HG03064 (cell line): ENCODE measurements at regions not wholly inside any gene's neighbourhood (a gene's known extent, or its start where the extent isn't known, plus 50 kb on each side); places are given as distances from the start of the nearest gene placed in this dataset.

Experiments used
- ATAC-seq: cut with Tn5 transposase; IDR thresholded peaks from one replicate; pipeline ENCODE4 v1.9.1; 2021; ENCODE audit warnings: low read depth; ENCODE audit not compliant: unreplicated experiment

- no peak for ATAC-seq
Measured at GRCh38 chr3:188053710-188054380, 100.1 kb upstream of the LPP start.

GRCh38 chr3:188054541-188054940 is 99.4 kb upstream of the LPP start:
- no peak for ATAC-seq

GRCh38 chr3:188055388-188055787 is 98.6 kb upstream of the LPP start:
- no peak for ATAC-seq

GRCh38 chr3:188057124-188057523 is 96.8 kb upstream of the LPP start:
- no peak for ATAC-seq

- ATAC-seq: no peak
Measured at GRCh38 chr3:188058569-188059184, 95.3 kb upstream of the LPP start.

- ATAC-seq: no peak
Measured at GRCh38 chr3:188059351-188059750, 94.6 kb upstream of the LPP start.

GRCh38 chr3:188060264-188060835 is 93.6 kb upstream of the LPP start:
- no peak for ATAC-seq

- no peak for ATAC-seq
Measured at GRCh38 chr3:188060840-188061544, 93.0 kb upstream of the LPP start.

- no peak for ATAC-seq
Measured at GRCh38 chr3:188062216-188062615, 91.7 kb upstream of the LPP start.

- no peak for ATAC-seq
Measured at GRCh38 chr3:188064831-188065493, 89.0 kb upstream of the LPP start.

GRCh38 chr3:188066141-188066540 is 87.8 kb upstream of the LPP start:
- ATAC-seq: no peak

- no peak for ATAC-seq
Measured at GRCh38 chr3:188067932-188068331, 86.0 kb upstream of the LPP start.

GRCh38 chr3:188068342-188068741 is 85.6 kb upstream of the LPP start:
- ATAC-seq: no peak

- ATAC-seq: no peak
Measured at GRCh38 chr3:188071636-188072035, 82.3 kb upstream of the LPP start.

GRCh38 chr3:188076176-188076575 is 77.8 kb upstream of the LPP start:
- ATAC-seq: no peak

GRCh38 chr3:188077160-188077799 is 76.7 kb upstream of the LPP start:
- no peak for ATAC-seq

GRCh38 chr3:188080091-188080490 is 73.9 kb upstream of the LPP start:
- ATAC-seq: no peak

GRCh38 chr3:188082031-188082430 is 71.9 kb upstream of the LPP start:
- no peak for ATAC-seq

- ATAC-seq: no peak
Measured at GRCh38 chr3:188082450-188082849, 71.5 kb upstream of the LPP start.

- ATAC-seq: no peak
Measured at GRCh38 chr3:188083011-188083410, 70.9 kb upstream of the LPP start.
